ENCODE measurements at regions not wholly inside any gene's neighbourhood (a gene's known extent, or its start where the extent isn't known, plus 50 kb on each side); places are given as distances from the start of the nearest gene placed in this dataset.

DNA sequence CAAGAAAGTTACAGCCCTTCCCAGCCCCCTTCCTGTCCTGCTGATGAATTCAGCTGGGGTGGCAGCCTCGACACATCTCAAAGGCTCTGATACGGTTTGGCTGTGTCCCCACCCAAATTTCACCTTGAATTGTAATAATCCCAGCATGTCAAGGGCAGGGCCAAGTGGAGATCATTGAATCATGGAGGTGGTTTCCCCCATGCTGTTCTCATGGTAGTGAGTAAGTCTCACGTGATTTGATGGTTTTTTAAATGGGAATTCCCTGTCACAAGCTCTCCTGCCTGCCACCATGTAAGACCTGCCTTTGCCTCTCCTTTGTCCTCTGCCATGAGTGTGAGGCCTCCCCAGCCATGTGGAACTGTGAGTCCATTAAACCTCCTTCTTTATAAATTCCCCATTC lies 163.2 kb upstream of the FOXF1 start:
- POLR2A ChIA-PET (ENCODE audit: unreplicated experiment) = no interaction called here
- BruUV-seq (replicated peaks) = no TSS peak
- H3F3A ChIP-seq (ENCODE audit: low read length, unreplicated experiment) = no peaks in the 10 kb centered on the region
- no peaks in the 10 kb centered on the region for H3K9me3 ChIP-seq (ENCODE audit: low read length)
- H3K79me2 ChIP-seq (ENCODE audit: low read length) = no peaks in the 10 kb centered on the region
- CTCF ChIA-PET = no interaction called here
- H3K27ac ChIP-seq (ENCODE audit: low read length) = no peak overlapping the region
- no peaks in the 10 kb centered on the region for H4K20me1 ChIP-seq (ENCODE audit: low read length)
- intact Hi-C loops (cut with micrococcal nuclease) = no loop called here
- H3K9me2 ChIP-seq (replicated peaks; ENCODE audit: low read length) = no peaks in the 10 kb centered on the region
- no peaks in the 10 kb centered on the region for H3K36me3 ChIP-seq (ENCODE audit: low read depth, low read length)
- H2AFZ ChIP-seq (ENCODE audit: low read length) = no peak overlapping the region
- ATAC-seq (no peak), DNase-seq (no peak)
- TF ChIP-seq EZH2 (IDR thresholded peaks at IDR 0.05; ENCODE audit: low read length, unreplicated experiment) (no peak), EZH2phosphoT487 (IDR thresholded peaks at IDR 0.05; ENCODE audit: borderline replicate concordance, low read length) (no peak), CTCF (conservative IDR thresholded peaks at IDR 0.05; ENCODE audit: low read depth, low read length) (no peak)
- H3K9ac ChIP-seq (ENCODE audit: low read length) = no peak overlapping the region
- peaks cover 75% of the 10 kb centered on the region for H3K27me3 ChIP-seq (ENCODE audit: low read length)
- H3K4me2 ChIP-seq (ENCODE audit: low read length) = no peak overlapping the region
- H3K4me3 ChIP-seq (ENCODE audit: low read length) = no peak overlapping the region
- no peaks in the 10 kb centered on the region for H3K4me1 ChIP-seq (ENCODE audit: insufficient read depth, low read length)

GRCh38 chr16:86347916-86348555 lies 162.3 kb upstream of the FOXF1 start:
- DNase-seq (no peak), ATAC-seq (no peak)
- BruUV-seq (replicated peaks) = no TSS peak
- H3F3A ChIP-seq (ENCODE audit: low read length, unreplicated experiment) = no peaks in the 10 kb centered on the region
- no peak overlapping the region for H3K4me2 ChIP-seq (ENCODE audit: low read length)
- H2AFZ ChIP-seq (ENCODE audit: low read length) = no peak overlapping the region
- ChIA-PET CTCF (no interaction called here), POLR2A (ENCODE audit: unreplicated experiment) (no interaction called here)
- no peaks in the 10 kb centered on the region for H3K9me3 ChIP-seq (ENCODE audit: low read length)
- intact Hi-C loops (cut with micrococcal nuclease) = no loop called here
- H3K9ac ChIP-seq (ENCODE audit: low read length) = no peak overlapping the region
- peaks cover 73% of the 10 kb centered on the region for H3K27me3 ChIP-seq (ENCODE audit: low read length)
- no peaks in the 10 kb centered on the region for H3K79me2 ChIP-seq (ENCODE audit: low read length)
- no peaks in the 10 kb centered on the region for H4K20me1 ChIP-seq (ENCODE audit: low read length)
- no peak for TF ChIP-seq EZH2phosphoT487 (IDR thresholded peaks at IDR 0.05; ENCODE audit: borderline replicate concordance, low read length)
- no peak for TF ChIP-seq CTCF (conservative IDR thresholded peaks at IDR 0.05; ENCODE audit: low read depth, low read length)
- H3K9me2 ChIP-seq (replicated peaks; ENCODE audit: low read length) = no peaks in the 10 kb centered on the region
- no peaks in the 10 kb centered on the region for H3K4me1 ChIP-seq (ENCODE audit: insufficient read depth, low read length)
- H3K4me3 ChIP-seq (ENCODE audit: low read length) = no peak overlapping the region
- H3K27ac ChIP-seq (ENCODE audit: low read length) = no peak overlapping the region
- no peaks in the 10 kb centered on the region for H3K36me3 ChIP-seq (ENCODE audit: low read depth, low read length)

DNA sequence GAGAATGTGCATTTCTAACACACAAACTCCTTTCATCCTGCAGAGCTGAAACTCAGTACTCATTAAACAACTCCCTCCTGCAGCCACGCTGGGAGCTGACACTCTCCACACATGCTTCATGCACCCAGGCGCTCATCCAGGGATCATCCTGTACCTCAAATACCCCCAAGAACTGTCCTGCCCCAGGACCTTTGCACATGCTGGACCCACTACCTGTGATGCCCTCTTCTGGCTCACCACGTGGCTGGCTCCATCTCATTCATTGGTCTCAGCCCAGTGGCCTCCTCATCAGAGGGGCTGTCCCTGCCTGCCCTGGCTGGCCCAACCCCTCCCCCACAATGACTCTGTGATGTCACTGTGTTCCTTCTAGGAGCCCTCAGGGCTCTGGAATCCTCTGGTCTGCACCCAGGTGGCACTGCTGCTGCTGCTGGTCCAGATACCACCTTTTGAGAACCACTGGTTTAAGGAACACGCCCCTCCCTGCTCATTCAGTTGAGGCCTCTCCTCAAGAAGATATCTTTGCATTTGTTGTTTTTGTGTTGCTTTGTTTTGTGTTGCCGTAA lies 160.9 kb upstream of the FOXF1 start:
- no peak for ATAC-seq
- H4K20me1 ChIP-seq (ENCODE audit: low read length) = no peaks in the 10 kb centered on the region
- intact Hi-C loops (cut with micrococcal nuclease) = no loop called here

More for the DNA sequence above, 160.9 kb upstream of the FOXF1 start:
- ChIA-PET CTCF (no interaction called here), POLR2A (ENCODE audit: unreplicated experiment) (no interaction called here)
- no TSS peak for BruUV-seq (replicated peaks)
- Histone ChIP-seq H3K27me3 (ENCODE audit: low read length) (peaks cover 74% of the 10 kb centered on the region), H3K79me2 (ENCODE audit: low read length) (no peaks in the 10 kb centered on the region), H3K4me2 (ENCODE audit: low read length) (no peak overlapping the region), H3K4me3 (ENCODE audit: low read length) (no peak overlapping the region), H3K9me3 (ENCODE audit: low read length) (no peaks in the 10 kb centered on the region), H3K9ac (ENCODE audit: low read length) (no peak overlapping the region), H3K27ac (ENCODE audit: low read length) (no peak overlapping the region), H3K9me2 (replicated peaks; ENCODE audit: low read length) (no peaks in the 10 kb centered on the region), H3K36me3 (ENCODE audit: low read depth, low read length) (no peaks in the 10 kb centered on the region), H3F3A (ENCODE audit: low read length, unreplicated experiment) (no peaks in the 10 kb centered on the region), H3K4me1 (ENCODE audit: insufficient read depth, low read length) (no peaks in the 10 kb centered on the region), H2AFZ (ENCODE audit: low read length) (no peak overlapping the region)
- DNase-seq = no peak
- TF ChIP-seq CTCF (conservative IDR thresholded peaks at IDR 0.05; ENCODE audit: low read depth, low read length) = no peak
- TF ChIP-seq EZH2 (IDR thresholded peaks at IDR 0.05; ENCODE audit: low read length, unreplicated experiment) = no peak

All from PC-3 (cell line).